A549 (cell line): ENCODE measurements at regions not wholly inside any gene's neighbourhood (a gene's known extent, or its start where the extent isn't known, plus 50 kb on each side); places are given as distances from the start of the nearest gene placed in this dataset.

Source experiments
- ATAC-seq, 2 experiments: fragments of 200-7000 bp in 1 of 2; fragments of >200 bp in 1 of 2; cut with Nextera tagmentation in 1 of 2; cut with Tn5 transposase in 1 of 2; 3 replicates each; pipeline versions ENCODE4 v1.8.0 to v1.9.1; 2018 to 2020; ENCODE audit warnings: mild to moderate bottlenecking in 1 of 2, moderate library complexity in 1 of 2
- CTCF ChIA-PET: fragments of 300-600 bp; sonication (Branson Sonifier 250); formaldehyde crosslinking; extraction: SDS; loops from one replicate; lab custom pipeline; 2021; ENCODE audit warnings: antibody characterized with exemption, inconsistent platforms; lab: Yijun Ruan, JAX
- POLR2A ChIA-PET: fragments of 350-600 bp; formaldehyde crosslinking; extraction: SDS; loops from one replicate; lab custom pipeline; 2021; ENCODE audit warnings: antibody characterized with exemption, inconsistent platforms; lab: Yijun Ruan, JAX
- DNase-seq, 2 experiments: peaks; one replicate each; pipeline versions ENCODE4 v3.0.0 to v3.0.0-alpha.2; 2011 to 2016; ENCODE audit warnings: low read depth in 1 of 2, low spot score in 1 of 2
- FAIRE-seq: peaks from 2 replicates; lab custom pipeline; 2011; peaks lifted over from hg19 to GRCh38; lab: Jason Lieb, UNC
- H3K27ac ChIP-seq, 2 experiments: fragments of >200 bp; sonication (Bioruptor Twin); formaldehyde crosslinking; 3 replicates each; pipeline ENCODE4 v1.5.1; 2016 to 2017
- H3K4me1 ChIP-seq: fragments of >200 bp; sonication (Bioruptor Twin); formaldehyde crosslinking; 3 replicates; pipeline ENCODE4 v1.6.1; 2016
- H3K4me2 ChIP-seq: fragments of >200 bp; sonication (Bioruptor Twin); formaldehyde crosslinking; 3 replicates; pipeline ENCODE4 v1.6.1; 2016
- H3K4me3 ChIP-seq: fragments of >200 bp; sonication (Bioruptor Twin); formaldehyde crosslinking; 3 replicates; pipeline ENCODE4 v1.5.1; 2016
- H3K9me3 ChIP-seq: fragments of >200 bp; sonication (Bioruptor Twin); formaldehyde crosslinking; 3 replicates; pipeline ENCODE4 v1.6.1; 2016
- ATOH8 ChIP-seq: fragments of 250-450 bp; sonication (Bioruptor Pico); IDR thresholded peaks from 2 replicates; pipeline ENCODE4 v1.5.0; 2020; ENCODE audit warnings: low read depth, mild to moderate bottlenecking, moderate library complexity
- BCL3 ChIP-seq: fragments of >200 bp; sonication (Bioruptor Twin); formaldehyde crosslinking; IDR thresholded peaks from 3 replicates; pipeline ENCODE4 v1.6.1; 2016
- BHLHE40 ChIP-seq: IDR thresholded peaks from 2 replicates; pipeline ENCODE4 v1.6.1; 2012; ENCODE audit warnings: low read depth, low read length, inconsistent platforms
- CBX2 ChIP-seq: fragments of 200-600 bp; sonication (generic); IDR thresholded peaks from 2 replicates; pipeline ENCODE4 v1.6.1; 2016; ENCODE audit warnings: low read depth, mild to moderate bottlenecking, borderline replicate concordance
- CBX8 ChIP-seq: fragments of 200-600 bp; sonication (generic); IDR thresholded peaks from 2 replicates; pipeline ENCODE4 v1.6.1; 2016
- CHD2 ChIP-seq: fragments of 150-350 bp; IDR thresholded peaks from 2 replicates; pipeline ENCODE4 v1.6.1; 2014; ENCODE audit warnings: low read length; ENCODE audit not compliant: partially characterized antibody
- CHD4 ChIP-seq: fragments of 200-600 bp; sonication (generic); IDR thresholded peaks from 2 replicates; pipeline ENCODE4 v1.6.1; 2016; ENCODE audit warnings: antibody characterized with exemption, mild to moderate bottlenecking, borderline replicate concordance
- EP300 ChIP-seq, 2 experiments: fragments of >200 bp; sonication (Bioruptor Twin); formaldehyde crosslinking; IDR thresholded peaks; 2 replicates in 1 of 2; 3 replicates in 1 of 2; pipeline ENCODE4 v1.6.1; 2016 to 2017
- ESRRA ChIP-seq: fragments of 150-350 bp; IDR thresholded peaks from 2 replicates; pipeline ENCODE4 v1.6.1; 2014; ENCODE audit warnings: mild to moderate bottlenecking, low read length, borderline replicate concordance
- FOSL2 ChIP-seq, 2 experiments: fragments of 450-650 bp in 1 of 2; fragments of >200 bp in 1 of 2; sonication (Bioruptor Twin) in 1 of 2; formaldehyde crosslinking; IDR thresholded peaks; 2 replicates each; pipeline versions ENCODE4 v1.5.0 to v1.6.1; 2016 to 2020; ENCODE audit warnings: mild to moderate bottlenecking in 1 of 2, moderate library complexity in 1 of 2
- HOXB13 ChIP-seq: fragments of 250-450 bp; sonication (Bioruptor Pico); IDR thresholded peaks from 2 replicates; pipeline ENCODE4 v1.5.0; 2020; ENCODE audit warnings: low read depth, mild to moderate bottlenecking, moderate library complexity
- KDM5A ChIP-seq: fragments of 200-600 bp; sonication (generic); IDR thresholded peaks from 2 replicates; pipeline ENCODE4 v1.6.1; 2016; ENCODE audit warnings: antibody characterized with exemption, mild to moderate bottlenecking
- MAFK ChIP-seq: fragments of 450-650 bp; IDR thresholded peaks from 2 replicates; pipeline ENCODE4 v1.6.1; 2014; ENCODE audit not compliant: partially characterized antibody
- NFE2L2 ChIP-seq: fragments of 150-350 bp; conservative IDR thresholded peaks from 2 replicates; pipeline ENCODE4 v1.6.1; 2014; ENCODE audit warnings: low read length
- POLR2A ChIP-seq: IDR thresholded peaks from 2 replicates; pipeline ENCODE4 v1.6.1; 2012; ENCODE audit warnings: mild to moderate bottlenecking, low read length
- RAD21 ChIP-seq, 2 experiments: fragments of >200 bp in 1 of 2; sonication (Bioruptor Twin) in 1 of 2; formaldehyde crosslinking in 1 of 2; IDR thresholded peaks in 1 of 2; conservative IDR thresholded peaks in 1 of 2; 2 replicates in 1 of 2; 3 replicates in 1 of 2; pipeline ENCODE4 v1.6.1; 2012 to 2018; ENCODE audit warnings: inconsistent platforms in 1 of 2
- RFX5 ChIP-seq: fragments of 450-650 bp; IDR thresholded peaks from 2 replicates; pipeline ENCODE4 v1.7.1; 2014; ENCODE audit warnings: antibody characterized with exemption, mild to moderate bottlenecking, moderate library complexity
- SREBF2 ChIP-seq: fragments of 450-650 bp; IDR thresholded peaks from 2 replicates; pipeline ENCODE4 v1.6.1; 2014; ENCODE audit warnings: mild to moderate bottlenecking, moderate library complexity
- TFCP2L1 ChIP-seq: fragments of 250-450 bp; sonication (Bioruptor Pico); IDR thresholded peaks from 2 replicates; pipeline ENCODE4 v1.5.0; 2021; ENCODE audit warnings: mild to moderate bottlenecking
- TP53 ChIP-seq: fragments of 250-450 bp; sonication (Bioruptor Pico); IDR thresholded peaks from 2 replicates; pipeline ENCODE4 v1.5.0; 2021; ENCODE audit warnings: mild to moderate bottlenecking, moderate library complexity
- USF2 ChIP-seq: fragments of 450-650 bp; IDR thresholded peaks from 2 replicates; pipeline ENCODE4 v1.6.1; 2014; ENCODE audit warnings: antibody characterized with exemption
- ZFP36 ChIP-seq: fragments of 450-650 bp; IDR thresholded peaks from 2 replicates; pipeline ENCODE4 v1.6.1; 2014; ENCODE audit warnings: borderline replicate concordance; ENCODE audit not compliant: partially characterized antibody
- WGBS: methylation state at CpG from one replicate; pipeline ENCODE4 v1.1.6; 2017; ENCODE audit errors: missing lambda C conversion rate; 5-methylcytosine and 5-hydroxymethylcytosine counted together

- FAIRE-seq (no peak), DNase-seq (no peak)
- Histone ChIP-seq H3K4me1 (peaks cover 3% of the 10 kb centered on the region; the same call in 1 of the 3 replicates), H3K9me3 (no peaks in the 10 kb centered on the region)
- no peak for TF ChIP-seq RFX5
- no peak for TF ChIP-seq ZFP36
- TF ChIP-seq EP300 (IDR thresholded peaks at IDR 0.05): no peak
- no peak for TF ChIP-seq ATOH8 (CRISPR knock-in tag)
- no peak for TF ChIP-seq TP53 (CRISPR knock-in tag)
- TF ChIP-seq TFCP2L1 (CRISPR knock-in tag): no peak
- TF ChIP-seq MAFK: no peak
- TF ChIP-seq CBX2: no peak
- TF ChIP-seq SREBF2: no peak
- no peak for TF ChIP-seq KDM5A
- no peak for TF ChIP-seq POLR2A
- TF ChIP-seq CHD4: no peak
- no peak for TF ChIP-seq CHD2
- TF ChIP-seq BCL3: no peak
- no peak for TF ChIP-seq NFE2L2
- no peak for TF ChIP-seq ESRRA
- TF ChIP-seq, all 56 proteins: peak for 0
- Histone ChIP-seq H3K4me3 (no peak overlapping the region), H3K4me2 (no peak overlapping the region), H3K27ac (no peak overlapping the region)
- ATAC-seq: no peak
- CTCF ChIA-PET: interaction anchor here (0.6 to 1.9 kb wide), 4 partner anchors 10 to 308 kb away, joined by 3 to 4 read pairs (median 3); no protein-coding TSS in a partner anchor
- 58% methylated on average over 5 of the region's 5 CpGs for WGBS
- POLR2A ChIA-PET: no interaction called here
Observed at GRCh38 chr11:19520681-19521080, 192.0 kb upstream of the NAV2 start.

GRCh38 chr11:19519912-19520641, 192.6 kb upstream of the NAV2 start:
- ChIA-PET CTCF (interaction anchor here (0.6 to 1.9 kb wide), 5 partner anchors 9 to 33 kb away, joined by 3 to 4 read pairs (median 3); no protein-coding TSS in a partner anchor), POLR2A (no interaction called here)
- FAIRE-seq (no peak), ATAC-seq (no peak), DNase-seq (no peak)
- Histone ChIP-seq H3K4me3 (no peak overlapping the region), H3K9me3 (no peaks in the 10 kb centered on the region), H3K4me2 (no peak overlapping the region), H3K27ac (no peak overlapping the region), H3K4me1 (peaks cover 3% of the 10 kb centered on the region; the same call in 1 of the 3 replicates)
- 75% methylated on average over 8 of the region's 8 CpGs for WGBS
- TF ChIP-seq USF2 (no peak), BHLHE40 (no peak), ESRRA (no peak)

GRCh38 chr11:19519353-19519752, 193.3 kb upstream of the NAV2 start:
- Histone ChIP-seq H3K27ac (no peak overlapping the region), H3K9me3 (no peaks in the 10 kb centered on the region), H3K4me2 (no peak overlapping the region), H3K4me3 (no peak overlapping the region), H3K4me1 (peaks cover 3% of the 10 kb centered on the region; the same call in 1 of the 3 replicates)
- ATAC-seq (no peak), DNase-seq (no peak), FAIRE-seq (no peak)
- ChIA-PET POLR2A (no interaction called here), CTCF (interaction anchor here (0.6 to 1.9 kb wide), 5 partner anchors 8 to 33 kb away, joined by 3 to 4 read pairs (median 3); no protein-coding TSS in a partner anchor)
- TF ChIP-seq CBX2 (no peak), SREBF2 (no peak), RAD21 (conservative IDR thresholded peaks at IDR 0.05 in 1 of 2, IDR thresholded peaks at IDR 0.05 in 1 of 2) (0 out of 5 replicates have a peak, but pooled peaks of 1 of the 2 experiments have one; percentile 19), HOXB13 (CRISPR knock-in tag) (no peak), TP53 (CRISPR knock-in tag) (no peak), ESRRA (no peak), FOSL2 (IDR thresholded peaks at IDR 0.05) (no peak), FOSL2 (CRISPR knock-in tag; IDR thresholded peaks at IDR 0.05) (no peak), CBX8 (no peak)
- WGBS: 58% methylated on average over 4 of the region's 4 CpGs
